ENCODE measurements at regions not wholly inside any gene's neighbourhood (a gene's known extent, or its start where the extent isn't known, plus 50 kb on each side); places are given as distances from the start of the nearest gene placed in this dataset.
"Not testable (repeated sequence)": the region's sequence is repeated elsewhere in the genome, so short reads cannot be mapped to it uniquely, and the experiment has no call there.

- Histone ChIP-seq H3K4me1 (no peaks in the 10 kb centered on the region), H3K9me3 (no peaks in the 10 kb centered on the region), H3K27me3 (ENCODE audit: insufficient read depth in 3 of 3, low read length in 2 of 3) (no peaks in the 10 kb centered on the region), H3K27ac (no peak overlapping the region), H3K4me3 (no peak overlapping the region), H3K36me3 (ENCODE audit: insufficient read depth in 1 of 2, low read depth in 1 of 2) (no peaks in the 10 kb centered on the region)
- ATAC-seq (no peak), DNase-seq (no peak)
- intact Hi-C loops (cut with DNase I): no loop called here
- TF ChIP-seq, protein P1, sequence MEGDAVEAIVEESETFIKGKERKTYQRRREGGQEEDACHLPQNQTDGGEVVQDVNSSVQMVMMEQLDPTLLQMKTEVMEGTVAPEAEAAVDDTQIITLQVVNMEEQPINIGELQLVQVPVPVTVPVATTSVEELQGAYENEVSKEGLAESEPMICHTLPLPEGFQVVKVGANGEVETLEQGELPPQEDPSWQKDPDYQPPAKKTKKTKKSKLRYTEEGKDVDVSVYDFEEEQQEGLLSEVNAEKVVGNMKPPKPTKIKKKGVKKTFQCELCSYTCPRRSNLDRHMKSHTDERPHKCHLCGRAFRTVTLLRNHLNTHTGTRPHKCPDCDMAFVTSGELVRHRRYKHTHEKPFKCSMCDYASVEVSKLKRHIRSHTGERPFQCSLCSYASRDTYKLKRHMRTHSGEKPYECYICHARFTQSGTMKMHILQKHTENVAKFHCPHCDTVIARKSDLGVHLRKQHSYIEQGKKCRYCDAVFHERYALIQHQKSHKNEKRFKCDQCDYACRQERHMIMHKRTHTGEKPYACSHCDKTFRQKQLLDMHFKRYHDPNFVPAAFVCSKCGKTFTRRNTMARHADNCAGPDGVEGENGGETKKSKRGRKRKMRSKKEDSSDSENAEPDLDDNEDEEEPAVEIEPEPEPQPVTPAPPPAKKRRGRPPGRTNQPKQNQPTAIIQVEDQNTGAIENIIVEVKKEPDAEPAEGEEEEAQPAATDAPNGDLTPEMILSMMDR (IDR thresholded peaks at IDR 0.05): no peak
- 92 to 94% (median 94%) methylated on average over 2 of the region's 2 CpGs for WGBS, 3 donors
Measured at GRCh38 chr6:86412057-86412456, 525.3 kb upstream of the HTR1E start.

DNA sequence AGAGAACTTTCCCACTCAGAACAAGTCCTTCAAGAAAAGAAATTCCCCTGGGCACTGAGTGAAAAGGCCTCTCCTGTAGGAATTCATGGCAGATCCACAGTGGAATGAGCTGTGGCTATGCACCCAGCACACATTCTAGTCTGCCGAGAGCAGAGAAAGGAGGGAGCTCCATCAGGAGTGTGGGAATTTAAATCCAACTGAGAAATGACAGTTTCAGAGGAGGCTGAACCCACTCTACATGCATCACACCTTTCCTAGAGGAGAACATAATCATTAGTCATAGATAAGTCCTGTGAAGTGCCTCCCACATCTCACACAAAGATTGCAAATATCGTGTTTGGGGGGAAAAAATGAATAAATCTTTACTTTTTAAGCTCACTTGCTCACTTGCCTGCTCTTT lies 530.2 kb upstream of the HTR1E start:
- DNase-seq: no peak
- Histone ChIP-seq H3K9me3 (no peaks in the 10 kb centered on the region), H3K4me3 (no peak overlapping the region), H3K27me3 (ENCODE audit: insufficient read depth in 3 of 3, low read length in 2 of 3) (no peaks in the 10 kb centered on the region), H3K4me1 (no peaks in the 10 kb centered on the region), H3K36me3 (ENCODE audit: insufficient read depth in 1 of 2, low read depth in 1 of 2) (no peaks in the 10 kb centered on the region), H3K27ac (no peak overlapping the region)
- ATAC-seq: no peak
- TF ChIP-seq, protein P1 (IDR thresholded peaks at IDR 0.05): no peak
- intact Hi-C loops (cut with DNase I): no loop called here
- WGBS, 3 donors: 49 to 63% (median 53%) methylated on average over 2 of the region's 2 CpGs

GRCh38 chr6:86392850-86393249 lies 544.5 kb upstream of the HTR1E start:
- DNase-seq; H3K27ac ChIP-seq; H3K9me3 ChIP-seq; H3K4me3 ChIP-seq; H3K27me3 ChIP-seq (ENCODE audit: insufficient read depth in 3 of 3, low read length in 2 of 3); intact Hi-C loops (cut with DNase I); H3K36me3 ChIP-seq (ENCODE audit: insufficient read depth in 1 of 2, low read depth in 1 of 2); H3K4me1 ChIP-seq; ATAC-seq: not testable (repeated sequence)
- 61 to 77% (median 68%) methylated on average over 3 of the region's 3 CpGs for WGBS, 3 donors

- Histone ChIP-seq H3K4me1 (no peaks in the 10 kb centered on the region), H3K9me3 (no peaks in the 10 kb centered on the region), H3K4me3 (no peak overlapping the region), H3K27me3 (ENCODE audit: insufficient read depth in 3 of 3, low read length in 2 of 3) (no peaks in the 10 kb centered on the region), H3K36me3 (ENCODE audit: insufficient read depth in 1 of 2, low read depth in 1 of 2) (no peaks in the 10 kb centered on the region), H3K27ac (no peak overlapping the region)
- no peak for ATAC-seq
- intact Hi-C loops (cut with DNase I): no loop called here
- 82 to 89% (median 86%) methylated on average over 3 of the region's 3 CpGs for WGBS, 3 donors
- TF ChIP-seq, protein P1 (IDR thresholded peaks at IDR 0.05): no peak
- no peak for DNase-seq
Measured at GRCh38 chr6:86380571-86381125, 556.7 kb upstream of the HTR1E start.

- WGBS, 3 donors: 69 to 70% (median 70%) methylated on average over 4 of the region's 4 CpGs
- TF ChIP-seq, protein P1 (IDR thresholded peaks at IDR 0.05): no peak
- Histone ChIP-seq H3K27me3 (ENCODE audit: insufficient read depth in 3 of 3, low read length in 2 of 3) (no peaks in the 10 kb centered on the region), H3K4me3 (no peak overlapping the region), H3K36me3 (ENCODE audit: insufficient read depth in 1 of 2, low read depth in 1 of 2) (no peaks in the 10 kb centered on the region), H3K9me3 (no peaks in the 10 kb centered on the region), H3K4me1 (no peaks in the 10 kb centered on the region), H3K27ac (no peak overlapping the region)
- intact Hi-C loops (cut with DNase I): no loop called here
- ATAC-seq (no peak), DNase-seq (no peak)
Measured at GRCh38 chr6:86357877-86358276, 579.5 kb upstream of the HTR1E start.

Measured in psoas muscle (tissue), 7 donors.